SW480 (cell line): ENCODE measurements at regions not wholly inside any gene's neighbourhood (a gene's known extent, or its start where the extent isn't known, plus 50 kb on each side); places are given as distances from the start of the nearest gene placed in this dataset.
A peak's percentile ranks its signal among the peaks of the same experiment; 100 is the strongest.

Experiments used
- DNase-seq: peaks from one replicate; pipeline ENCODE4 v3.0.0-alpha.2; 2016; ENCODE audit warnings: low spot score

- DNase-seq, result no peak
Observed at GRCh38 chr12:97181571-97182265, 274.7 kb downstream of the NEDD1 start.

GRCh38 chr12:97182769-97183168 lies 275.7 kb downstream of the NEDD1 start:
- DNase-seq, result no peak

- DNase-seq, result no peak
Observed at GRCh38 chr12:97184127-97184773, 277.2 kb downstream of the NEDD1 start.

DNA sequence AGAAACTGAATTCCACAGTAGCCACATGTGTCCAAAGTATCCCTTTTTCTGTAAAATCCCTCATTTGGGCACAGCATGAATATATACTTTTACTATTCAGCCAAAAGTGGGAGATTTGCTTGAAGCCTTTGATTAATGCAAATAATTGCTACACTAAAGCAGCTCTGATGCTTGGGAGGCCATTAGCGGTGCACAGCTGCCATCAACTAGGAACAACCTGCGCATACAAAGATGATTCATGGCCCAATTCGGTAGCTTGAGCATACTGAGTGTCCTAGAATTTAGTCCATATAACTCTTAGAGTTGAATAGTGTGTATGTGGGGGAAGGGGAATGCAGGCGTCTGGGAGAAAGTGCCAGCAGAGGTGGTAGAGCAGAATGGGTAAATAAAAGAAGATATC lies 277.0 kb upstream of the RMST start:
- no peak for DNase-seq

DNA sequence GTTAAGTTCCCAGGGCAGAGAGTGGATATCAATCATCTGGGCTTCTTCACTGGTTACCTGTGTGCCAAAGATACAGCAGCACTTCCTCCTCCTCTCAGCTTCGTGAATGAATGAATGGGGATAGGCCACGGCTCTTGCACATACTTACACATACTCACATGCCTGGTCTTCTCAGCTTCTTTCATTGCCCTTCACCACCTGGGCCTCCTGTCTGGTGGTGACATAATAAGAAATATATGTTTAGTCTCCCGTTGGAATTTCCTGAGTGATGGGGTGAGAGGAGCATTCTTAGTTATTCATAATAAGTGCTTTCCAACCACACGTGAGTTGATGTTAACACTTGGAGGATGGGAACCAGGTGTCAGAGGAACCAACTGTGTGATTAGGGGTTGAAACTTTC lies 268.1 kb upstream of the RMST start:
- peak; percentile 1 for DNase-seq

DNA sequence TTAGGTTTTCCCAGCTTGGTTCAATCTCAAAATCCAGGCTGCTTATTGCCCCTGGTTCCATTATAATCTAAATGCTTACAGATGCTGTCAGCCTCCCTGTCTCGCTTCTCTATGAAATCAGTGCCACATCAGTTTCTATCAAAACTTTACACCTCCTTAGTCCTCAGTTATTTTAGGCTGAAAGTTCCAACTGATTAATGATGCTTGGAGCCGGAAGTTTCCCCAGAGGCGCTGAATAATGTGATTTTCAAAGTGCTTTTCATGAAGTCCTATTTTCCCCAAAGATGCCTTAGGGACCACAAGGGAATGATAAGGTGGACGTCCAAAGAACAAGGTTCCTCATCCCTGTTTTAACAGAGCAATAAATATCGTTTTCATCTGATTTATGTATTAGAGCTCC lies 262.4 kb upstream of the RMST start:
- DNase-seq, result no peak

DNA sequence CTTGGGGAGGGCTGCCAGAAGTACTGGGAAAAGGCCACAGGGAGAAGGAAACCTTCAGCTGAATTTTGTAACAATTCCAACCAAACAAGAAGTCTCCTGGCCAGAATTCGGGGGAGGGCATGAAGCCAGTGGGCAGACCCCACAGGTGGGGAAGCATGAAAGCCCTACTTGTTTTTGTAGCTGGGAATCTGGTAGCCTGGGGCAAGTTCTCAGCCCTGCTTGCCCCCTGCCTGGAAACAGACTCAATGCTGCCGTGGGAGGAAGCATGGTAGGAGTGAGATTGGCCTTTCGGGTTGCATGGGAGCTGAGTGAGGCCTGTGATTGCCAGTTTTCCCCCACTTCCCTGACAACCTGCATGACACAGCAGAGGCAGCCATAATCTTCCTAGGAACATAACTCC lies 259.2 kb upstream of the RMST start:
- DNase-seq, result no peak

DNA sequence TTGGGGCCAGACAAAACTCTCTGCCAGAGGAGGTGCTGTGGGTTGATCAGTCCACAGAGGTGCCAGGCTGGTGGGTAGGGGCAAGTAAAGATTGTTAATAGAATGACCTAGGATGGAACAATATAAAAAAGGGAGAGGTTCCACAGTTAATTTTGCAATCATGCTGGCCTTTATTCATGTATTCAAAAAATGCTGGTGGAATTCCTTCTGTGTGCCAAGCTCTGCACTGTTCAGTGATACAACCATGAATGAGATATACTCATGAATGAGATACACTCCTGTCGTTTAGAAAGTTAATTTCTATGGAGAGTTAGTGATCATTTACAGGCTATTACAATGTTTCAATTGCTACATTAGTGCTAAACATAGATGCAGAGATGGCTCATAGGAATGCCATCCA lies 252.6 kb upstream of the RMST start:
- no peak for DNase-seq

- no peak for DNase-seq
Observed at GRCh38 chr12:97211416-97211930, 251.1 kb upstream of the RMST start.

GRCh38 chr12:97216848-97217247 lies 245.8 kb upstream of the RMST start:
- DNase-seq, result no peak

DNA sequence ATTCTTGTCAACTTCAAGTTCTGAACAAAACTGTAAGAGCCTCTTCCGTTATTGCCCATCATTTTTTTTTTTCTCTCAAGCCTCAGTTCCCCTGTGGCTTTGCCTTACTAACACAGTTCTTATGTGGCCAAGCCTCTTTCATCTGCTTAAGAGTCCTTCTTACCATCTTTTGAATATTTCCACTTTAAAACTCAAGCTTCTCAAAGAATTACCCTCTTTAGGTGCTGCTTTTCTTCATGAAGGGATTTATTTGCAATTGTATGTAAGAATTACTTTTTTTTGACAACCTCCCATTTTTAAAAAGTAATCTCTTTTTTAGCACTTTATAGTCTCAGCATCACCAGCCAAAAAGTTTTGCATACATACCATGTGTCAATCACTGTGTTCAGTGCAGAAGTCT lies 240.2 kb upstream of the RMST start:
- DNase-seq, result no peak

DNA sequence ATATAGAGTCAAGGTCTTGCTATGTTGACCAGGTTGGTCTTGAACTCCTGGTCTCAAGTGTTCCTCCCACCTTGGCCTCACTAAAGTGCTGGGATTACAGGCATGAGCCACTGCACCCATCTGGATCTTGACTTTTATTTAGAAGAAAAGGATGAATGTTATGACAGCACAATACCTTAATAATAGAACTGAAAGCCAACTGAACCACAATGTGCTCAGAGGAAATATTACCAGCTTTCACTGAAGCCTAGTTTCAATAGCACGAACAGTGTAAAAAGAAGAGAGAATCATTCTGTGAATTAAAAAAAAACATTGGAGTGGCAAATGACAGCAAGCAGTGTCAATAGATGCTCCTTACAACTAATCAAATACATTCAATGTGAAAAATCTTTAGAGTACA lies 239.2 kb upstream of the RMST start:
- no peak for DNase-seq

GRCh38 chr12:97229004-97229403 lies 233.6 kb upstream of the RMST start:
- DNase-seq, result no peak

DNA sequence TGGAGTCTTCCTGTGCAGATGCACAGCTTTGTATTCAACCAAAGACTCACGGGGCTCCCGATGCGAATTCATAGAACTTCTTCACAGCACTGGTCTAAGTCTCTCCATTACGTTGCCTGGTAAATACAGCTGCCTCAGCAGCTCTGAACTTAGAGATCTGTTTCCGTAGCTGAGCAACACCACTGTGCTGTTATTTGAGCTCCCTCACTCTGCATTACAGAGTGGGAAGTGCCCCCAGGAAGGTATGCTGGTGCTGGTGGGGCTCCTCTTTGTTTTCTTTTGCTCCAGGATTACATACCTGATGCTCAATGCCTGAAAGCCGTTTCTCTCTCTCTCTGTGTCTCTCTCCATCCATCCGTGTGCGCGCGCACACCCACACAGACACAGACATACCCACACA lies 227.5 kb upstream of the RMST start:
- DNase-seq, result no peak

- DNase-seq, result no peak
Observed at GRCh38 chr12:97246368-97246767, 216.2 kb upstream of the RMST start.

DNA sequence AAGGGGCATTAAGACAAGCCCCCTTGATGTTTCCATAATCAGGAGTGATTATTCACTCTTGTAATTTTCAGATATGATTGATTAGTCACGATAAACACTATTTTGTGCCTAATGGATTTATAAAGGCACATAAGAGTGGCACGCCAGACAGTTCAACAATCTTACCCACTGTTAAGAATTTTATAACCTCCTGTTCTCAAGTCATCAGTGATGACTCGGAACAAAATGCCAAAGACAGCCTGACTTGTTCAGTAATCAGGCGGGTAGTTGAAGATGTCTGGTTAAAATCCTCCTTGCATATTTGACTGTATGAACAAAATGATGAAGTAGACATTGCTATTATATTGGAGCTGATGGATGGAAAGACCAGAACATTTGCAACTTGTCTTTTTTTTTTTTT lies 212.1 kb upstream of the RMST start:
- no peak for DNase-seq

DNA sequence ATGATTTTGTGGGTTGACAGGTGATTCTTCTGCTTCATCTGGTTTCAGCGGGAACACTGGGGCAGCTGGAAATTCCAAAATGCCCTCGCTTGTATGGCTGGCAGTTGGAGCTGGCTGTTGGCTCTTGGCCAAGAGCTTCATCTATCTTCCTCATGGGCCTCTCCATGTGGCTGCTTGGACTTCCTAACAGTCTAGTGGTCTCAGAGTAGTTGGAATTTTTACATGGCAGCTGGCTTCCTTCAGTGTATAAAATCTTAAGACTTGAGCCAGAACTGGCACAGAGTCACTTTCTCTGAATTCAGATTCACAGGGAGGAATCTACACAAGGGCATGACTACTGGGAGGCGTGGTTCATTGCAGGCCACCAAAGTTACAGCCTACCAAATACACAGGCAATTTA lies 204.9 kb upstream of the RMST start:
- no peak for DNase-seq

DNA sequence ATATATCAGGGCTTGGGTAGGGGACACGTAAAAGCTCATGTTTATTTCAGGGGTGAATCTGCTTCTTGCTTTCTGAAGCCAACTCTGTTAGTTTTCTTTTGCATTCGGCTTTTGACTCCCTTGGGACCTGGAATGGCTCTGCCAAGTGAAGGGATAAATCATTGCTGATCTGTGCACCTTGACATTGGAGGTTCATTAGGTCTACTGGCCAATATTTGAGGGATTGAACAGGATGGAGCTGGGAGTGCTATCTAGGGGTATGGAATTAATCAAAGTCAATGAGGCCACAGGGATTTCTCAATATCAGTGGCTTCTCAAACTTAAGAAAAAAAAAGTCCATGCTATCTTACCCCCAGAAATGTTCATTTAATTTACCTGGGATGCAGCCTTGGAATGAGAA lies 203.5 kb upstream of the RMST start:
- DNase-seq, result no peak

DNA sequence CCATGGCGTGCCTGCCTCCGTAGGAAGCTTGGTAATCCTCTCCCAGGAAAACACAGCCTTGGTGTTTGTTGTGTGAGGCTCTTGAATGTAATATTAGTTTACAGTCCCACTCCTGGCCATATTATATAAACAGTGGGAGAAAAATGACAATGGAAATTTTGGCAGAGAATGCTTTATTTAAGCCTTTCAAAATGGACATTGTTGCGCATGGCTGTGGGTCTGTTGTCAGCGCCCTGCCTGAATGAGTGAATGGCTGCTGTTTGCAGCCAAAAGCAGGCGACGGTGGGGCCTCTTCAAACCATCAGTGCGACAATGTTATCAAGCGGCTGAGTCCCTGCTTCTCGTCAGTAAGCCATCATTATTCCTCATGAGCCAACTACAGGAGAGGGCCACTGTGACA lies 201.8 kb upstream of the RMST start:
- DNase-seq, result no peak

DNA sequence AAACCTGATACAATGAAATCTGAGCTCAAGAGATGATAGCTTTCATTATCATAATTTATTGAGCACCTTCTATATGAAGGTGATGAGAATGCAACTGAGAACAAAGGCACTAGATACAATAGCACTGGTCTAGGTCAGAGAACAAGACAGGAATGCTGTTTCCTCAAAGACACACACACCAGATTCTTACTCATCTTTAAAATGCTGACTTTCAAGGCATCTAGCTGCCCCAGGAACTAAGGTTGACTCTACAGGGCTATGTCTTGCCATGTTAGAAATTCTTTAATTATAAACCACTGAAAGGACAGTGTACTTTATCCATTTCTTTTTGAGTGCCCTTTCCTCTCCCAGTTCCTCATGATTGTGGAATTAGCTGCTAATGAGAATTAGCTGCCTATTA lies 195.4 kb upstream of the RMST start:
- DNase-seq, result no peak

- no peak for DNase-seq
Observed at GRCh38 chr12:97267594-97268202, 194.9 kb upstream of the RMST start.

GRCh38 chr12:97272471-97272870 lies 190.1 kb upstream of the RMST start:
- no peak for DNase-seq

DNA sequence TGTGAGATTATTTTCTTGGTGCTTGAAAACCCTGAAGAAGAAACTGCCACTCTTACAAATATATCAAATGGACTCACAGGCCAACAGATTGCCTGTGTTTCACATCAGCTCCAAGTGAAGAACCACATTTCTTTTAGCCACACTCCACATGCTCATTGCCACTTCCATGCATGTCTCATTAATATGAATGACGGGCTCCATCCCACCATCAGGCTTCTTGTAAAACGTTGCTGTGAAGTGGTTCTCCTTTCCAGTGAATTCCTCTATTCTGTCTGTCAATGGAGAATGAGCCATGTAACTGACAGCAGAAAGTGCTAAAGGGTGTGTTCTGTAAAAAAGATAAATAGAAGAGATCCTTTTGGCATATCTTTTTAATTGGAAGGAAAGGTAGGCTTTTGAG lies 188.2 kb upstream of the RMST start:
- DNase-seq, result no peak

DNA sequence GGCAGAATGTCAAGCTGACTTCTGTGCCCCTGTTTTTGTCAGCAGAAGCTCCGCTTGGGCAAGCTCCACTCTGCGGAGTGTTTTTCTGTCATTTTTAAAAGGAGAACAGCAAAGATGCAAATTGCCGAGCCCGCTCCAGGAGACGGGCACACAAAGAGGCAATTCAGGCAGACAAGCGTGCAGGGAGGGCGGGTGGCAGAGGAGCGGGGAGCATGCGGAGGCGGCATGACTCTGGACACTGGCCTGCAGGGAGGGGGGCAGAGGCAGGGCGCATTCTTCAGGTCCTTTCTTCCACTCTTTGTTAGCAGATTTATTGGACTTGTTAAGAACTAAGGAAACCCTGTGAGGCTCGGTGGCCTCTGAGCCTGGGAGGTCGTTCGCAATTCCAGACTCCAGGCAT lies 187.3 kb upstream of the RMST start:
- no peak for DNase-seq
